ENCODE measurements at regions not wholly inside any gene's neighbourhood (a gene's known extent, or its start where the extent isn't known, plus 50 kb on each side); places are given as distances from the start of the nearest gene placed in this dataset.
"Not testable (repeated sequence)": the region's sequence is repeated elsewhere in the genome, so short reads cannot be mapped to it uniquely, and the experiment has no call there.

DNA sequence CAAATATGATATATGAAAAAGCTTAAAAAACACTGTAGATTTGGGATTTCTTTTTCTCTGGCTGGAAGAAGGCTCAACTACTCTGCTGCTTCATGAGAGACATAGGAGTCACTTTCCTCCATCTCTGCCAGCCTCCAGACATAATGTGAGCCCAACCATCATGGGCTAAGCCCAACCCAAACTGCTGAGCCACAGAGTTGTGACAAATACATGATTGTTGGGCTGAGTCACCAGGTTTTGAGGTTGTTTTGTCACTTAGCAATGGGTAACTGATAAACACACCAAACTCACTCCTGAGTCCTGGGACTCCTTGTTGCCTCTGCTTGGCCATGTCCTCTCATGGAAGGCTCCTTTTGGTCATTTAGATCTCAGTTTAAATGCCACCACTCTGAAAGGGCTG is 381.8 kb upstream of the FZD8 start:
- no peak for DNase-seq

DNA sequence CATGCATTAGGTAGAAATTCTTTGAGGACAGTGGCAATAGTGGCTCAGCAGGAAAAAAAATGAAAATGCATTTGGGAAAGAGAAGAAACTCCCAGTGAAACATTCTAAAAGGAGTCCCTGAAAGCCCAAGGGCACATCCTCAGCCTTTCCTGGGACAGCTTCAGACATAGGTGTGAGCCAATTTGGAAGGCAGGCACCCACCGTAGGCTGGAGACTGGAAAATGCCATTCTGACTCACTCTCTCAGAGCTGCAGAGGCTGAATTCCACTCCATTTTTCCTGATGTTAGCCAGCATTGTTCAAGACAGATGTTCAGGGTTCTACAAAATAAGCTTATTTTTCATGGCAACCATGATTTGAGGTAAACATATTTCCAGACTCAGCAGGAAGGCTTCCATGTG is 379.0 kb upstream of the FZD8 start:
- DNase-seq = no peak

DNA sequence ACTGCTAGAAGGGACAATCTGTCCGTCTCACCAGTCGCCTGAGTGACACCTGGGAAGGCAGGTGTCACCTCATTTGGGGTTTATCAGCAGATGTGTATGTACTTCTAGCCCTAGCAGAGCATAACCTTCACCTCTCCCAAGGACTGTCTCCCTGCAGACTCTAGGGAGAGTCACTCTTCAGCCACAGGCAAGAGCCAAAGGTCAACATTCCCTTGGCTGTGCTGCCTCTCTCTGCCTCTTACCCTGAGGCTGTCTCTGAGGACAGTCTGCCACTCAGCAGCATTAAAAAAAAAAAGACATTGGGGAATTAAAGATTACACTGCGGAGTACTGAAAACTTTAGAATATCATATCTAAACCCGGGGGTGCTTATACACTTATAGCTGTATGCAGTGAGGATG is 377.7 kb upstream of the FZD8 start:
- DNase-seq = no peak

DNA sequence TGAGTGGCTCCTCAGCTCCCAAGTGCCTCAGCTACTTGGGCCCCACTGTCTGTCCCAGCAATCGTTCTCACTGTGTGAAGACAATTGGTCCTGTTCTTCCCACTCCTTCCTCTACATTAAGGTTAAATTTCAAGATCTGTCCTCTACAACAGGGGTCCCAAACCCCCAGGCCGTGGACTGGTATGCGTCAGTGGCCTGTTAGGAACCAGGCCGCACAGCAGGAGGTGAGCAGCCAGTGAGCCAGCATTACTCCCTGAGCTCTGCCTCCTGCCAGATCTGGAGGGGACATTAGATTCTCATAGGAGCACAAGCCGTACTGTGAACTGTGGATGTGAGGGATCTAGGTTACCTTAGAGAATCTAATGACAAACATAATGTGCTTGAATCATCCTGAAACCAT is 376.9 kb upstream of the FZD8 start:
- DNase-seq = no peak

DNA sequence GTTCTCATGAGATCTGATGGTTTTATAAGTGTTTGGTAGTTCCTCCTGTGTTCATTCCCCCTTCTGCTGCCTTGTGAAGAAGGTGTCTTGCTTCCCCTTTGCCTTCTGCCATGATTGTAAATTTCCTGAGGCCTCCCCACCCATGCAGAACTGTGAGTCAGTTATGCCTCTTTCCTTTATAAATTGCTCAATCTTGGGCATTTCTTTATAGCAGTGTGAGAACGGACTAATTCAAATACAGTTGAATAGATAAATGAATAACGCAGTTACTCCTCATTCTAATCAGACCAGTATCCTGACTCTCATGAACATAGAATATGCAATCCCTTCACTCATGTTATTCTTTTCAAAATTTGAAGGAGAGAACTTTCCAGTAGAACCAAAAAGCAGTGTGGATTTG is 375.0 kb upstream of the FZD8 start:
- DNase-seq = no peak

DNA sequence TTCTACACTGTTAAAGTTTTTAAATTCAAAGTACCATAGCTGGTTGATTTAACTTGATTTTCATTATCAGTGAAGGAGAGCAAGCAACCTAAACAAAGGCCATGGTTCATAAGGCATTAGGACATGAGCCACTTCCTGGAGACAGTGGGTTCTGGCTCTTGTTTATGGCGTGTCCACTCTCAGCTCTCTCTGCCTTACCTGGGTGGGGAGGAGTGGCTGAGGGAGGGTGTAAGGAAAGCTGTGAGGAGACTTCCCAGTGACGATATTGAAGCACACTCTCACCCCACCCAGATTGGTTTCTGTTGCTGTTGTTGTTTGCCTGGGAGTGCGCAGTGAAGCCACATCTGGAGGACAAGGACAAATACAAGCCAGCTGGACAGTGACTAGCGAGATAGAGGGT is 365.3 kb upstream of the FZD8 start:
- DNase-seq = no peak

DNA sequence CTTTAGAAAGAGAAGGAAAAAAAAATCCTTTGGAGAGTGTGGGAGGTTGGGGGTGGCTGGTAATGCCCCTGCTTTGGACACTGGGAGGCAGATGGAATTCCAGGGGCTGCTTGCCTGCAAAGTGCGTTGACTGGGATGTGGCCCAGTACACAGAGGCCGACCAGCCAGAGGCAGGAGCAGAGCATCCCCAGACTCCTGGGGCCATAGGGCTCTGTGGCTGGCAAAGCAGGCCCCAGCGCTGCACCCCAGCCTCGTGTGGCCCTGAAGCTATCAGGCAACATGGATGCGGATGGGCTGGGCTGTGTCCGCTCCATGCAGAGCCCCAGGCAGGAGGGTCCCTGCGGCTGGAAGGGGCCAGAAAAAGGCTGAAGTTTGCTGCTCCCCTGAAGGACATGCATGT is 361.6 kb upstream of the FZD8 start:
- no peak for DNase-seq

DNA sequence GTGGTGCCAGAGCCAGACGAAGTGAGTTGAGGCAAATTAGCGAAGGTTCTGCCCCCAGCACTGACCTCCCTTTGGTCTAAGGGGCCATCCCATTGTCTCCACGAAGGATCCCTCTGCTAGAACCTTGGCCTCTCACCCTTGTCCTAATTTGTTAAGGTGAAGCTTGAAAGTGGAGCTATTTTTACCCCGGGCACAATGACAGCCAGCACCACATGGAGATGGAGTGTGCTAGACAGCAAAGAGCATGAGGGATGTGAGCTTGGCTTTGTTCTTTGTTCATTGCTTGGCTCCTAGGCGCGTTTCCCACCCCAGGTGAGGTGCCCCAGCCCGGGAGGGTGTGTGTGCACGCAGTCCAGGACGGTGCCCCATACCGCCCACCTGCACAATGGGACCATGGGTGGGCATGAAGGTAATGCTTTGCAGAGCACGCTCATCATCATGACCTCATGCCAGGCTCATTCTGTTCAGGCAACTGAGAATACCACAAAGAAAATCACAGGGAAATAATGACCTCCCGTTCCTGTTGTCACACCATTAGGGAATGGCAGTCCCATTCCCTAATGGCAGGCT is 361.0 kb upstream of the FZD8 start:
- no peak for DNase-seq

DNA sequence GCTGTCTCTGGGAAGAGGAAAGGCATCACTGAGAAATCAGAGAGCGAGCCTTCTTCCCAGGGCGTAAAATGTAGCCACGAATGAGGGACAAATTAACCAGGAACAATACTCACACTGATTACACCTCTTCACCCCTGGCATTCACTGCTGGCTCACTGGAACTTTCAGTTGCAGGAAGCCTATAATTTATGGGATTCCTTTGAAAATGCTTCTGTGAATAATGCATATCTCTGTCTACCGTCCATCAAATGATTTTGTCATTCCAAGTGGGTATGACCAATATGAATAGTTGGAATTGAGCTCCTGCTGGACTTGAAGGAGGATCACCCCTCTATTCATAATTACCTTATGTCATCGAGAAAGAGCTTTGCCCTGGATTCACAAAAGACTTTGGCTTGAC is 360.3 kb upstream of the FZD8 start:
- no peak for DNase-seq

DNA sequence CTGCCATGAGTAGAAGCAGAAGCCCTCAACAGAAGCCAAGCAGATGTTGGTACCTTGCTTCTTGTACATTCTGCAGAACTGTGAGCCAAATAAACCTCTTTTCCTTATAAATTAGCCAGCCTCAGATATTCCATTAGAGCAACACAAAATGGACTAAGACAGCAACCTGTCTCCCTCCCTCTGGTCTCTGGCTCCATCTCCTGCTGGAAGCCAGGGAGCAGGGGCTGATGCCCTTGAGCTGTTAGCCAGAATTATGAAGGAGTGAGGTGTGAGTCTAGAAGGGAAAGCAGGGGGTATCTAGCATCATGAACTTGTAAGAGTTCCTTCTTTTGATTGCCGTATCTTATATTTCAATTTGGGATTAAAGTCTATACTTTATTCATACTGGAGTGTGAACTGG is 358.7 kb upstream of the FZD8 start:
- not testable (repeated sequence) for DNase-seq

DNA sequence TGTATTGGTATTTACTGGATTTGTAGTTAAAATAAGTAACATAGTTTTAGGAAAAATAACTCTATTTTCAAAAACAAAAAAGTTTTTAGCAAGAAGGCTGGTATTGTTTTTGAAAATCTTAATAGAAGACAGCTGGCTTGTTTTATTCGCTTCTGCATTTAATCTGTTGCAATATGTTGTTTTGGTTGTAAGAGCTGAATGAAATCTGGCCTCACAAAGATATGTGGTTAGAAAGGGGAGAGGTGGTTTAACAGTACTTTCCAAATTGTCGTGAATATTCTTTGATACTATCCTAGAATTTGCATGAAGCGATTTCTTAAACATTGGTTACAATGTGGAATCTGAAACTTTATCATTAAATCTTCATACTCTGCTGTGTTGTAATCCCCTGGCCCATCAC is 355.9 kb upstream of the FZD8 start:
- DNase-seq = no peak

DNA sequence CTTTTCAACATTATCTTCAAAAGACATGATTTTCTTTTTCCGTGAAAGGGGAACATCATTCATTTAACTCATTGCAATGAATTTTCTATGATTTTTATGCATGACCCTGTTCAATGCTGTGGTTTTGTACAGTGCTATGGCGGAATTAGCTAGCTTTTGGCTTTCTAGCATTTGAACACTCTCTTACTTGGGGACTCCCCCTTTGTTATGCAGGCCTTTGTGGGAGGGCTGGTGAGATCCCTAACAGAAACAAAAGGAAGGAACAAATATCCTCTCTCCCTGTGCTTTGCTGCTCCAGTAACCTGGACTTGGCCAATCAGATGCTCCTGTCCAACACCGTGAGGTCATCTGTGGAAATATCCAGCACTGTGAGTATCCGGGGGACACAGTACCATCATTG is 353.4 kb upstream of the FZD8 start:
- no peak for DNase-seq

DNA sequence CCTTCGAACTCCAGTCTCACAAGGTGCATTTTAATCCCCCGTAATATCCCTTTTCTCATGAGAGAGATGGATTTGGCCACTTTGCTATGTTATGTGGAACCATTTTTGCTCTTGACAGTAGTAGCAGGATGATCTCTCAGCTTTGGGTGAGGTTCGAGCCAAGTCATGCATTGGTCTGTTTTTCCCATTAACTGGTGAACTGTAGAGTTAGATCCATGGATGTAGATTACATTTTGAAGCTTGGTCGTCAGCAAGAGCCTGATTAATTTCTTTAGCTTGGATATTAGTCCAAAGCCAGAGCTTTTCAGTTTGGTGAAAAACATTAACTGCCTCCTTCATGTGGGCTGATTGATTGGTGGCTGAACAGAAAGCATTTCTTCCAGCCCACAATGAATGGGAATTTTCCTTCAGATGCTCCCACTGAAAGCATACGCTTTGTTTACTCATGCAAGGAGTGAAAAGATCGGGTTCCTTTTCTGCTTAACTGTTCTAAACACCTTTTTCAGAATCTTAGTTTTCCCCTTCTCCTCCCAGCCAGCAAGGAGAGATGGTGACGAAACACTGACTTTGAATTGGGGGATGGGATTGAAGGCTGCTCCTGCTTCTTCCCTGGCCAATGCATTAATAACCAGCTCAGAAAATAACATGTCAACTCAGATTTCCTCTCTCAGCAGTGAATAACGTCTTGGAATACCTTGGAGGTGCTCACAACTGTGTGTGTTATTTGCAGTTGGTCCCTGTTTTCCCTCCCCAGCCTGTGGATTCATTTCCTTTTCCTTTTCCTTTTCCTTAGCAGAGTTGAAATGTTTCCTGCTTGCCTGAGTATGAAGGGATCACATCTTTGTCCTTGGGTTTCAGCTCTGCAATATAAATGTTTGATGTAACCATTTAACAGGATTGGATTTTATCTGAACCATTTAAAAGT is 351.8 kb upstream of the FZD8 start:
- DNase-seq = no peak

DNA sequence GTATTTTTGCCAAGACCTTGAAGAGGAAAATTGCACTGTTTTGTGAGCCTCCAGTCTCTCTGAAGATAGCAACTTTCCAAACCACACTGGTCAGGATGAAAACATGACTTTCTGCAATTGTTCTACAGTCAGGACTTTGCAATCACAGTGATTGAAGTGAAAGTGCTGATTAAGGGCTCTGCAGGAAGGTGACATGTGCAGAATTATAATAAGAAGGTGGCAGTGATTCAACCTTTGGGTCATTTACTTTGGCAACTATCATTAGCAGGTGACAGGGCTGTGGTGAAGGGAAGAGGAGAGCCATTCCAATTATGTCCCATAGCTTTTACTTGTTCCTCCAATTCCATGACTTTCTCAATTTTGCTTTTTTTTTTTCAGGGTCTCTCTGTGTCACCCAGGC is 350.0 kb upstream of the FZD8 start:
- DNase-seq = no peak

DNA sequence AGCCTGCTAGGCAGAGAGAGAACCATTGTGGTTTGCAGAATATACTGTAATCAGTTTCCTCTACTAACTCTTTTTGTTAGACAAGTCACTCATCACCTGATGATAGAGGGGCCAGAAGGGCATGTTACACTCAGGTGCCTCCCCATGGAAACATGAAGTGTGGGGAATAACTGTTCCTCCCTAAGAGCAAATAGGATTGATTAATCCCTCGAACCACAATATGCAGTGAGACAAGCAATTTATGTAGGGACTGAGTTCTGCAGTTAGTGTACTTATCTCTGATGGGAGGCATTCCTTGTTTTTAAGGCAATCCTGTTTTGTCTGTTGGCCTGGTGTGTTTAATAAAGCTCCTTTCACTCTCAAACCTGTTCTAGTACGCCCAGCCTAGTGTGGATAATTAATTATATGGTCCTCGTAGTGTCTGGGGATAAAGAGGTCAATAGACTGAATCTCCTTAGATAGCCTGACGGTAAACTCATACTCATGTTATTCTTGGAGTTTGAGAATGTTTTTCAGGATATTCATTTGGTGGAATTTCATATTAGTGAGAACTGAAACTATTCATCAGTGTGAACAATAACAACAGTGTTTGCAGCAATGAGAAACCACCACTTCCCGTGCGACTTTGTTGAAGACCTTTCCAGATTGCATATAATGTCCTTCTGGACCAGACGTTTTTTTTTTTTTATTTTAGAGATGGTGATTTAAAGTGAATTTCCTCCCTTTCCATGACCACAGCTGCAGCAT is 344.8 kb upstream of the FZD8 start:
- no peak for DNase-seq

DNA sequence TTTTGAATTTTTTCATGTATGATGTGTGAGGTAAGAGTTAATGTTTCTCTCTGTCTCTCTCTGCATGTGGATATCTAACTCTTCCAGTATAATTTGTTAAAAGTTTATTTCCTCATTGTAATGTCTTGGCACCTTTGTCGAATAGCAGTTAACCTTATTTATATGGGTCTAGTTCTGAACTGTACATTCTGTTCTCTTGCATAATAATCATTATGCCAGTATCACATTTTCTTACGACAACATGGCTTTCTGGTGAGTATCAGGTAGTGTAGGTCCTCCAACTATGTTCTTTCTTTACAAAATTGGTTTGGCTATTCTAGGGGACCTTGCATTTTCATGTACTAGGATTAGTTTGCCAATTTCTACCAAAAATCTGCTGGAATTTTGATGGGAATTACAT is 337.0 kb upstream of the FZD8 start:
- no peak for DNase-seq

DNA sequence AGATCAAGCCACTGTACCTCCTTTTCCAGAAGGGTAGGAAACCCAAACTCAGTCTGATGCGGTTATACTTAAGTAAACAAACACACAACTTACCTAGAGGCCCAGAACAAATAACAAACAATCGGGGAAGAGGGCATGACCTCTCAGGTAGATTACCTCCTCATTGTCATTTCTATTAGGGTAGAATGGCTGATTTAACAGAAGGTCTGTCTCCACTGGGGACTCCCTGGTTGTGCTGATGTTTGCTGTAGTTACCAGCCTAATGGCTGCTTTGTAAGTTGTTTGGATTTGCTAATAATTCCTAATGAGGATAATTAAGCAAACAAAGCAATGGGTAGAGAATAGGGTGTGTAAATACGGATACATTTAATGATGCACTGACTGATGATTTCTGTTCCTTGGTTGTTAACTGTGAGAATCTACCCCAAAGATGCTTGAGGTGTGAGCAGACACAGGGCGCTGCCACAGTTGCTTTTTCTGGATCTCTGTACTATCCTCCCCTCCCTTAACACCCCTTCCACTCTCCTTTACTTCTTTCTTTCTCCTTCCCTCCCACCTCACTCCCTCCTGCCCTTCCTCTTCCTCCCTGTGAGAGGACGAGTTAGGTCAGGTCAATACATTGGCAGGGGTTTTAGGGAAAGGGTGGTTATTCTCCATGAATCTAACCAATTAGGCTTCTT is 332.0 kb upstream of the FZD8 start:
- not testable (repeated sequence) for DNase-seq

DNA sequence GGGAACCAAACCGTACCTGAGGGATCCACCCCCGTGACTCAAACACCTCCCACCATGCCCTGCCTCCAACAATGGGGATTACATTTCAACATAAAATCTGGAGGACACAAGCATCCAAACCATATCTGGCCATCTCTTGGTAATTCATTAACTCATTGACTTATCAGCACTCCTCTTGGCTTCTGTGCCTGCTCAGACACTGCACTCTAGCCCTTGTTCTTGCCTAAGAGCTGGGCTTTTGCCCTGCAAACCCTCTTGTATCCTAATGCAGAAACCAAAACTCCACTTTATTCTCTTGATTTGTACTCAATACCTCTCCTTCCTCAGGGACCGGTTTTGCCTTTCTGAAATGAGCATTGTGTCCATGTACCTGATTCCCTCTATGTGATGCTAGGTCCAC is 330.2 kb upstream of the FZD8 start:
- no peak for DNase-seq

DNA sequence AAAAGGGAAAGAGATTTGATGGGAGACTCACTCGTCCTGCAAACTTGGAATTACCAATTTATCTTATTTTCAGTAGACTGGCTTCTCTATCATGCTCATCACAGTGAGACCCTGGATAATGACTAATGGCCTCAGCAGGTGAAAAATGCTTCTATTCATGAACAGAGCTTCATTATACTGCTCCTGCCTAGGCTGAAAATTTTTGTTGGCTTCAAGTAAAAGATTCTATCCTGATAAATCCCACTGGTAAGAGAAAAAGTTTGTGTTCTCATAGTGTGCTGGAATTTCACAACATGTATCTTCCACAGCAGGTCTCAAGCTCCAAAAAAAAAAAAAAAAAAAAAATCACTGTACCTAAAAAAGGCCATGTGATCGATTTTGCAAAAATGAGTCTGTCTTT is 329.3 kb upstream of the FZD8 start:
- DNase-seq = no peak

DNA sequence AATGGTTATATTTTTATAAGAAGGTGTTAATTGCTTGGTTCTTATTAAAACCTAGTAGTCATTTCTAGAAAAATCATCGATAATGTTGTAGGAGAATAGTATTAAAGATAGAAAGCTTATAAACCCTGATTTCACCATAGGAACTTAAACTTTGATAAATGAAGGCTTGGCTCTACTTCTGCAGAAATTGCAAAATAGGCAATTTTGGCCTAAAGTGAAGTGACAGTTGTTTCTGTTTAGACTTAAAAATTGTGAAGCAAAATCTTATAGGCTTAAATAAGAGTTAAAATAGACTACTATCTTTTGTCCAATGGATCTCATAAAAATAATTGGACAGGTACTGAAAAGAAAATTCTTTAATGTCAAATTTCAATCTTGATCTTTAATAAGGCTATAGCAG is 321.6 kb upstream of the FZD8 start:
- DNase-seq = no peak

DNA sequence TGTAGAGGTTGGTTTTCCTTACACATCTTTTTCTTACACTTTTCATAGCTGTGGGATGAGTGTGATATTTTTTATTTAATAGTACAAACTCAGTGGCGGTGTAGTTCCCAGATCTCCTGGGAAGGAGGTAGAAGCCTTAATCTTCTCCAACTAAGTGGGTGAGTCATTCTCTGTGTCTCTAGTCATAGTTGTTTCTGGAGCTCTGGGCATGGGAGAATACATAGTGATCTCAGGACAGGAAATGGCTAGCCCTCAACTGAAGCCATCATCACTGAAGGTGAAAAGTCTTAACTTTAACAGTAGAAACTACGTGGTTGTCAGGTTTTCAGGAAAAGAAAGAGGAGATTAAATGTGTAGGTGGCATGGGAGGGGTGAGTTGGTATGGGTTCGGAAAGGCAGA is 319.4 kb upstream of the FZD8 start:
- DNase-seq = no peak

DNA sequence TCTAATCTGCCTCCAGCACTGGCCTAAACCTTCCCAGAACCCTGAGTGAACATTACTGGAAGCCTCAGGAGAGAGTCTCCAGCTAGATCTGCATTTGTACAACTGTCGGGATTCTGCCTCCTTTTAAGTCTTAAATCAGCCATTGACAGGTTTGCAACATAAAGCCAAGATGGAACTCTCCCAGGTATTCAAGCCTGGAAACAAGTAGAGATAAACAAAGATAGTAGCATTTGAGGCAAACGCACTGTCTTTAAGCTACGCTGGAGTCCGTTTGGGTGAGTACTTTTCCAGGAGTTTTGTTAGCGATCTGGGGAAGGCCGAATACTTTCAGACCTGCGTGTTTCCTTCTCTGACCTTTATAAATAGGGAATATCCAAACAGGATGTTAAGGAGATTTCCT is 317.2 kb upstream of the FZD8 start:
- no peak for DNase-seq

DNA sequence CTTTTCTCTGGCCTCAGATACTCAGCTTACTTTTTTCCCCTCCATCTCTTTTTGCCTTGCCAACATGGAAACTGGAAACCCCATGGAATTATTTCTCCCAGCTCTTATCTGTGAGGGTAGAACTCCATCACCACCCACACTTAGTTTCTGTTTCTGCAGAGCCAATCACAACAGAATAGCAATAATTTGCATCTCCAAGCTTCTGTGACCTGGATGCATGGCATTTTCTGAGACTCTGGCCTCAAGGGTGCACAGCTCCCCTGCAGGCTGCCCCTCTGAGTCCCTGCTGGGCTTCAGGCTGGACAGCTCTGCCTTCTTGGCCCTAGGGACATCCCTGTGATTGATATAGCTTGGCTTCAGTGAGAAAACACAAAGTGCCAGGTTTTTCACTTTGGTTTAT is 316.5 kb upstream of the FZD8 start:
- DNase-seq = not testable (repeated sequence)

DNA sequence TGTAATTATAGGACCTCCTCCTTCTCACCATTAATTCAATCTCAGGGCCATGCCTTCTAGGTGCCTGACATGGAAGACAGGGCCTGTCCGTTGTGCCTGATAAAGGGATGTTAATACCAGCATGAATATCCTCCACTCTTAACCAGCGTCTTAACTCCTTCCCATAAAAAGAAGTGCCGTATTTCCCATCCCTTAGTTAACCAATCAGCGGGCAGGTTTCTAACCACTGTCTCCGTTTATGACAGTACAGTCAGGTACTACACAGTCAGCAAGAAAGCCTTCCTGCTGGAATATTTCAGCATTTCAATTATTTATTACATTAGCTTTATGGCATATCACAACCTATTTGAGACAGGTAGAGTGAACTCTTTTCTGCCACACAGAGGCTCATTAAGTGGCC is 308.6 kb upstream of the FZD8 start:
- DNase-seq = no peak
